ENCODE measurements at regions not wholly inside any gene's neighbourhood (a gene's known extent, or its start where the extent isn't known, plus 50 kb on each side); places are given as distances from the start of the nearest gene placed in this dataset.
"Not testable (repeated sequence)": the region's sequence is repeated elsewhere in the genome, so short reads cannot be mapped to it uniquely, and the experiment has no call there.

- Mint-ChIP-seq H3K4me3 (no peak overlapping the region), H3K27ac (no peak overlapping the region), H3K4me1 (no peaks in the 10 kb centered on the region), H3K36me3 (no peaks in the 10 kb centered on the region), H3K9me3 (no peaks in the 10 kb centered on the region), H3K27me3 (no peaks in the 10 kb centered on the region)
- no peak for DNase-seq
Observed at GRCh38 chr22:22697377-22698117, 53.1 kb downstream of the GGTLC2 start.

- H3K4me3 Mint-ChIP-seq = no peak overlapping the region
- H3K27ac Mint-ChIP-seq = no peak overlapping the region
- no peaks in the 10 kb centered on the region for H3K27me3 Mint-ChIP-seq
- no peak for DNase-seq
- H3K36me3 Mint-ChIP-seq = no peaks in the 10 kb centered on the region
- no peaks in the 10 kb centered on the region for H3K4me1 Mint-ChIP-seq
- H3K9me3 Mint-ChIP-seq = no peaks in the 10 kb centered on the region
Observed at GRCh38 chr22:22698263-22698750, 53.9 kb downstream of the GGTLC2 start.

GRCh38 chr22:22700631-22701030, 56.2 kb downstream of the GGTLC2 start:
- H3K27ac Mint-ChIP-seq = no peak overlapping the region
- H3K9me3 Mint-ChIP-seq = no peaks in the 10 kb centered on the region
- no peaks in the 10 kb centered on the region for H3K4me1 Mint-ChIP-seq
- no peaks in the 10 kb centered on the region for H3K27me3 Mint-ChIP-seq
- H3K36me3 Mint-ChIP-seq = no peaks in the 10 kb centered on the region
- no peak for DNase-seq
- no peak overlapping the region for H3K4me3 Mint-ChIP-seq

- not testable (repeated sequence) for H3K27me3 Mint-ChIP-seq, DNase-seq, H3K4me3 Mint-ChIP-seq, H3K36me3 Mint-ChIP-seq, H3K4me1 Mint-ChIP-seq, H3K9me3 Mint-ChIP-seq, H3K27ac Mint-ChIP-seq
Observed at GRCh38 chr22:22701557-22701956, 57.1 kb downstream of the GGTLC2 start.

GRCh38 chr22:22702237-22703202, 58.1 kb downstream of the GGTLC2 start:
- H3K27me3 Mint-ChIP-seq = no peaks in the 10 kb centered on the region
- no peak overlapping the region for H3K27ac Mint-ChIP-seq
- no peaks in the 10 kb centered on the region for H3K9me3 Mint-ChIP-seq

GRCh38 chr22:22703203-22703570, 58.8 kb downstream of the GGTLC2 start:
- no peak for DNase-seq
- Mint-ChIP-seq H3K9me3 (no peaks in the 10 kb centered on the region), H3K27me3 (no peaks in the 10 kb centered on the region), H3K4me1 (no peaks in the 10 kb centered on the region), H3K4me3 (no peak overlapping the region), H3K27ac (no peak overlapping the region), H3K36me3 (no peaks in the 10 kb centered on the region)

More at GRCh38 chr22:22702237-22703202, 58.1 kb downstream of the GGTLC2 start:
- Mint-ChIP-seq H3K4me1 (no peaks in the 10 kb centered on the region), H3K4me3 (no peak overlapping the region), H3K36me3 (no peaks in the 10 kb centered on the region)
- no peak for DNase-seq

GRCh38 chr22:22703715-22704114, 59.3 kb downstream of the GGTLC2 start:
- Mint-ChIP-seq H3K27me3 (no peaks in the 10 kb centered on the region), H3K36me3 (no peaks in the 10 kb centered on the region), H3K9me3 (no peaks in the 10 kb centered on the region), H3K4me3 (no peak overlapping the region), H3K27ac (no peak overlapping the region), H3K4me1 (no peaks in the 10 kb centered on the region)
- no peak for DNase-seq

- Mint-ChIP-seq H3K27me3 (no peaks in the 10 kb centered on the region), H3K27ac (no peak overlapping the region), H3K9me3 (no peaks in the 10 kb centered on the region), H3K36me3 (no peaks in the 10 kb centered on the region), H3K4me3 (no peak overlapping the region), H3K4me1 (no peaks in the 10 kb centered on the region)
- DNase-seq = no peak
Observed at GRCh38 chr22:22704156-22704946, 59.9 kb downstream of the GGTLC2 start.

- Mint-ChIP-seq H3K4me1 (no peaks in the 10 kb centered on the region), H3K27ac (no peak overlapping the region), H3K9me3 (no peaks in the 10 kb centered on the region), H3K27me3 (no peaks in the 10 kb centered on the region), H3K4me3 (no peak overlapping the region), H3K36me3 (no peaks in the 10 kb centered on the region)
- DNase-seq = no peak
Observed at GRCh38 chr22:22705328-22706100, 61.1 kb downstream of the GGTLC2 start.

GRCh38 chr22:22706253-22706915, 62.0 kb downstream of the GGTLC2 start:
- DNase-seq = no peak
- no peak overlapping the region for H3K4me3 Mint-ChIP-seq
- no peaks in the 10 kb centered on the region for H3K9me3 Mint-ChIP-seq
- H3K27me3 Mint-ChIP-seq = no peaks in the 10 kb centered on the region
- no peaks in the 10 kb centered on the region for H3K4me1 Mint-ChIP-seq
- H3K27ac Mint-ChIP-seq = no peak overlapping the region
- H3K36me3 Mint-ChIP-seq = no peaks in the 10 kb centered on the region

- H3K27ac Mint-ChIP-seq = no peak overlapping the region
- no peaks in the 10 kb centered on the region for H3K4me1 Mint-ChIP-seq
- DNase-seq = no peak
- no peaks in the 10 kb centered on the region for H3K27me3 Mint-ChIP-seq
- H3K4me3 Mint-ChIP-seq = no peak overlapping the region
- no peaks in the 10 kb centered on the region for H3K36me3 Mint-ChIP-seq
- H3K9me3 Mint-ChIP-seq = no peaks in the 10 kb centered on the region
Observed at GRCh38 chr22:22709719-22710445, 65.5 kb downstream of the GGTLC2 start.

- Mint-ChIP-seq H3K4me3 (no peak overlapping the region), H3K4me1 (no peaks in the 10 kb centered on the region), H3K27me3 (no peaks in the 10 kb centered on the region), H3K9me3 (no peaks in the 10 kb centered on the region), H3K27ac (no peak overlapping the region), H3K36me3 (no peaks in the 10 kb centered on the region)
- peak; percentile 68 for DNase-seq
Observed at GRCh38 chr22:22710719-22711531, 66.5 kb downstream of the GGTLC2 start.

- Mint-ChIP-seq H3K9me3 (no peaks in the 10 kb centered on the region), H3K27ac (no peak overlapping the region), H3K27me3 (no peaks in the 10 kb centered on the region), H3K4me1 (no peaks in the 10 kb centered on the region), H3K4me3 (no peak overlapping the region), H3K36me3 (no peaks in the 10 kb centered on the region)
- no peak for DNase-seq
Observed at GRCh38 chr22:22711532-22711913, 67.1 kb downstream of the GGTLC2 start.
